AG20443 (cell line): ENCODE measurements at regions not wholly inside any gene's neighbourhood (a gene's known extent, or its start where the extent isn't known, plus 50 kb on each side); places are given as distances from the start of the nearest gene placed in this dataset.
"Not testable (repeated sequence)": the region's sequence is repeated elsewhere in the genome, so short reads cannot be mapped to it uniquely, and the experiment has no call there.

Source experiments
- DNase-seq: peaks from one replicate; pipeline ENCODE4 v3.0.0; 2012; ENCODE audit warnings: low spot score, mixed read lengths

- DNase-seq, result no peak
Observed at GRCh38 chr18:10170375-10170774, 256.6 kb downstream of the VAPA start.

- DNase-seq, result not testable (repeated sequence)
Observed at GRCh38 chr18:10175333-10175732, 261.5 kb downstream of the VAPA start.

DNA sequence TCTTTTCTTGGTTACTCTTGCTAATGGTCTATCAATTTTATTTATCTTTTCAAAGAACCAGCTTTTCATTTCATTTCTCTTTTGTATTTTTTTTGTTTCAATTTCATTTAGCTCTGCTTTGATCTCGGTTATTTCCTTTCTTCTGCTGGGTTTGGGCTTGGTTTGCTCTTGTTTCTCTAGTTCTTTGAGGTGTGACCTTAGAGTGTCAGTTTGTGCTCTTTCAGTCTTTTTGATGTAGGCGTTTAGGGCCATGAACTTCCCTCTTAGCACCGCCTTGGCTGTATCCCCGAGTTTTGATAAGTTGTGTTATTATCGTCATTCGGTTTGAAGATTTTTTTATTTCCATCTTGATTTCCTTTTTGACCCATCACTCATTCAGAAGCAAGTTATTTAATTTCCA is 265.5 kb downstream of the VAPA start:
- not testable (repeated sequence) for DNase-seq

DNA sequence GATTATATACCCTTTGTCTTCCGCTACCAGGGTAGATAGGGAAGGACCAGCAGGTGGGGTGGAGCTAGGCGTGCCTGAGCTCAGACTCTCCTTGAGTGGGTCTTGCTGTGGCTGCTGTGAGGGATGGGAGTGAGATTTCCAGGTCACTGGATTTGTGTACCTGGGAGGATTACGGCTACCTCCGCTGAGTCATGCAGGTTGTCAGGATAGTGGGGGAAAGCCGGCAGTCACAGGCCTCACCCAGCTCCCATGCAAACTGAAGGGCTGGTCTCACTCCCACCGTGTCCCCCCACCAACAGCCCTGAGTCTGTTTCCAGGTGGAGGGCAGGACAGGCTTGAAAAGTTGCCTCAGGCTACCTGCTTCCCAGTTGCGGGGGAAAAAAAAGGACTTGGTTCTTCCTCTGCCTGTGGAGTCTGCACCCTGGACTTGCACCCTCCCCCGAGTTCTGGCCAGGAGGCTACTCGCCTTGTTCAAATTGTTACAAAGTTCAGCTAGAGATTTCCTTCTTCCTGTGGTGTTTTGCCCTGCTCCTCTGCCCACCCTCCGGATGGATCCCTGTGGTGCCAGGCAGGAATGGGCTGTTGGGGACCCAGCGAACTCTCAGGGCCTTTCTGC is 268.3 kb downstream of the VAPA start:
- no peak for DNase-seq

GRCh38 chr18:10184776-10185175 is 269.7 kb upstream of the APCDD1 start:
- DNase-seq, result no peak

- no peak for DNase-seq
Observed at GRCh38 chr18:10188971-10189810, 265.2 kb upstream of the APCDD1 start.

DNA sequence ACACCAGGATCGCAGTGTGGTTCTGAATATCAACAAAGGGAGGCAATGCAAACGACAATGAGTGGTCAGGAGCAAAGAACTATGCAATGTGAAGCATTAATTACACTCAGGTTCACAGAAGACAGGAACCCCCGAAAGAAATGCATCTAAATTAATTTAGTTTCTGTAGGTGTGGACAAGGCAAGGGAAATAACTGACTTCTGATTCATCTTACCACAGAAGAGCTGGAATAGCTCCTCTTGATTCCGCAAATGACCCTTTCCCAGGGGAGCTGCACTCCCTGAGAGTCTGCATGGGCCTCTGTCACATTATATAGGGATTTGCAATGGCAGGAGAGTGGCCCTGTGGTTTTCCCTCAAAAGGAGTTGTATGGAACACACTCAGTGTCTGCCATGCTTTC is 263.9 kb upstream of the APCDD1 start:
- DNase-seq, result peak; percentile 55

GRCh38 chr18:10193444-10193843 is 261.0 kb upstream of the APCDD1 start:
- DNase-seq, result no peak

- peak; percentile 48 for DNase-seq
Observed at GRCh38 chr18:10194592-10194991, 259.8 kb upstream of the APCDD1 start.

- no peak for DNase-seq
Observed at GRCh38 chr18:10195529-10195928, 258.9 kb upstream of the APCDD1 start.

- peak; percentile 28 for DNase-seq
Observed at GRCh38 chr18:10197097-10197496, 257.3 kb upstream of the APCDD1 start.

DNA sequence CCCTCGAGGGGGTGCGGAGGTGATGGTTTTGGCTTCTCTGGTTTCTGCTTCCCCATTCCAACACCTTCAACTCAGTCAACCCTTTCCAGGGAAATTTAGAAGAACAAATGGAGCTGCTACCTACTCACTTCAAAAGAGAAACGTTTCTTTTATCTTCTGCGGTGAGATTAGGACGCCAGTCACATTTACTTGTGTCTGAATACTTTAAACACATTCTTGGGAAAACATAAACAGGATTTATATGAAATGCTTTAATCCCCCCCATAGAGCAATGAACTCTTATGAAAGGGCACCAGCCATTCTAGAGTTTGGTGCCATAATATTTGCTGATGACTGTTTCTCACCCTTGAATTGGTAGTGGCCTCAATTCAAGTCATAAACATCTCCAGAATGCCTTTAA is 253.2 kb upstream of the APCDD1 start:
- DNase-seq, result no peak

DNA sequence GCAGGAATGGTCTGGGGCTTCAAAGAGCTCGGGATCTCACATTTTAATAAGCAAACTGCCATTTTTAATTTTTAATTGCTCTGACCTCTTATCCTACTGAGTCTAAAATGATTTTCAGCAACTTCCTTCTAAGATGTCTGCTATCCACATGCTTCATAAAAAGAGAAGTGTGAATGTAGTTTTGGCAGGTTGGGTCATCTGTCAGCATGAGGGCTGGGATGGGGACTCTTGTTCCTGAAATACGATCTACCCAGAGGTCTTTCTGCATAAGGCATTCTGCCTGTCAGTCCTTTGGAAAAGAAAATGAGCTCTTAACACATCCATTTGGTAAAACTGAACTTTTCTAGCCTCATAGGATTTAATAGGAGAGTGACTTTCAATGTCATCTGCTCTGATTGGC is 252.8 kb upstream of the APCDD1 start:
- no peak for DNase-seq

DNA sequence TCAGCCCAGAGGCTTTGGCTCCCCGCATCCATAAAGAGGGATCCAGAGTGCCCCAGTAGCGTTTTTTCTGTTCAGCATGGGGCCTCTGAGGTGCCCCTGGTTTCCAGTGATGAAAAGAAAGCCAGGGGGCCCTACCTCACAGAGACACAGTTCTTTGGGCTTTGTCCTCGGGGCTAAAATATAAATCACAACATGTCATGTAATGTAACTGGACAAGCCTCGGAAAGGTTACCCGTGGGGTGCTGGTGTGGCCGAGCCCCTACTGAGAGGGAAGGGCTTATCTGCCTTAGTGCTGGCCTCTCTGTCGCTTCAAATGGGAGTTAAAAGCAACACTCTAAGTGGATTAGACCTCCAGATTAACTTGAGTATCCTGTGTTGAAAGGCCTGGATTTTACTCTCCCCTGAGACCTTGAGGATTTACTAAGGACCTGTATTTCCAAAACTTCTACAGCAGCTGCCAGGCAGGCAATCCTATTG is 251.6 kb upstream of the APCDD1 start:
- no peak for DNase-seq

GRCh38 chr18:10205151-10205550 is 249.3 kb upstream of the APCDD1 start:
- DNase-seq, result peak; percentile 48

GRCh38 chr18:10207682-10208345 is 246.6 kb upstream of the APCDD1 start:
- DNase-seq, result no peak

DNA sequence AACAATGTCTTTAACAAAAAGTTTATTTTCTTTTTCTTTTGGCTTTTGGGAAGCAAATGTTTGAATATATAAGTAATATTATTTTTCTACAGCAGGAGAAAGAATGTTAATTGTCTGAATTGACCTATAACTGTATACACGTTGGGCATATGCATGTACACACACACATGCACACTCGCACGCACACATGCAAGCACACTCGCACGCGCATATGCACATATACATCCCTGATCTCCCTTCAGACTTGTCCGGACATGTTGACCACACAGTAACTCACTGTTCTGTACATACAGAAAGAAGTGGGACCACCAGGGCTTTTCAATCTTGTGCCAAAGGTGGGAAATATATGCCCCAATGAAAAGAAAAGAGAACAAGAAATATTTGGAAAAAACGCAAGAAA is 245.1 kb upstream of the APCDD1 start:
- DNase-seq, result no peak

DNA sequence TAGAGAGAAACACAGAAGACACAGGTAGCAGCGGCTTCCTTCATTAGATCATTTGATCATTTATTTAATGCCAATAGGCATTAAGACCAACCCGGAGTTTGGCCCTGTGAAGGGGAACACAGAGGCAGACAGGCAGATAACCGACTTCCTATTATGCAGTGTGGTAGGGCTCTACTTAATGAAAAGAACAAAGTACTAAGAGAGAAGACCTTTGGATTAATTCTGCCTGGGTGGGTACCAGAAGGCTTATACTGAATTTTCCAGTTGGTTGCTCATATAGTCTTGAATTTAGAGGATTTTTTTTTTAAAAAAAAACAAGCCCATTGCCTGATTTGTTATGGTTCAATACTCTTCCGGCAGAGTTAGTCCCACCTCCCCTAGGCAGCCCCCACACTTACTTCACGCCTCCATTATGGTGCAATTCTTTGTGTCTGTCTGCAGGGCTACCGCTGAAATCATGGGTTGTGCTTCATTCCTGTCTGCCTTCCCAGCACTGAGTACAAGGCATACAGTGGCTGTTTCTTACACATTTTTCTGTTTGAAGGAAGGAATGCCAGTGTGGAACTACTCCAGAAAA is 244.3 kb upstream of the APCDD1 start:
- no peak for DNase-seq

- peak; percentile 34 for DNase-seq
Observed at GRCh38 chr18:10213526-10213925, 240.9 kb upstream of the APCDD1 start.

DNA sequence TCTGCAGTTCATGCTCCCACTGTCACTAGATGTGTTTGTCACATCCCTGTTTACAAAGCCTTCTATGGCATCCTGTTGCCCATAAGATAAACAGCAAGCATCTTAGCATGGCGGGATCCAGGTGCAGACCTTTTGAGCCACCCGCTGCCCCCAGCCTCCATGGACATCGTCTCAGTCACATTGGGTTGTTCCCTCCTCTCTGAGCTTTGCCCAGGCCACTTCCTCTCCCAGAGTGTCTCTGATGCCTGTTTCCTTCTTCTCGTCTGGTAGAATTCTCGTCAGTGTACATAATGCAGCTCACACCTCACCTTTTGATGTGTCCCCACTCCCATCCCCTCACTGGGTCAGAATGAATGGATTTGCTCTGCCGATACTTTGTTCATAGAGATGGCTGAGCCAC is 239.0 kb upstream of the APCDD1 start:
- no peak for DNase-seq

- no peak for DNase-seq
Observed at GRCh38 chr18:10216791-10217190, 237.6 kb upstream of the APCDD1 start.

GRCh38 chr18:10217211-10217610 is 237.2 kb upstream of the APCDD1 start:
- no peak for DNase-seq

DNA sequence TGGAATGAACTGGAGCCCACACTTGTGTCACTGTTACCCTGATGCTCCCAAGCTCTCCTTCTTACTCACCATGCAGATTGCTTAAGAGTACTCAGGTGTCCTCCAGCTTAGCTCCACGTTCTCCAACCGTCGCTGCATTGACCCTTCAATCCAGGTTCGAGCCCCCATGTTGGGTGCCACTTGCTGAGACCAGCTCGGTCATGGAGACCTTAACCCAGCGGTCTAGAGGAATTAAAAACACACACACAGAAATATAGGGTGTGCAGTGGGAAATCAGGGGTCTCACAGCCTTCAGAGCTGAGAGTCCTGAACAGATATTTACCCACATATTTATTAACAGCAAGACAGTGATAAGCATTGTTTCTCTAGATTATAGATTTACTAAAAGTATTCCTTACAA is 229.1 kb upstream of the APCDD1 start:
- DNase-seq, result no peak
